ENCODE measurements at regions not wholly inside any gene's neighbourhood (a gene's known extent, or its start where the extent isn't known, plus 50 kb on each side); places are given as distances from the start of the nearest gene placed in this dataset.

DNA sequence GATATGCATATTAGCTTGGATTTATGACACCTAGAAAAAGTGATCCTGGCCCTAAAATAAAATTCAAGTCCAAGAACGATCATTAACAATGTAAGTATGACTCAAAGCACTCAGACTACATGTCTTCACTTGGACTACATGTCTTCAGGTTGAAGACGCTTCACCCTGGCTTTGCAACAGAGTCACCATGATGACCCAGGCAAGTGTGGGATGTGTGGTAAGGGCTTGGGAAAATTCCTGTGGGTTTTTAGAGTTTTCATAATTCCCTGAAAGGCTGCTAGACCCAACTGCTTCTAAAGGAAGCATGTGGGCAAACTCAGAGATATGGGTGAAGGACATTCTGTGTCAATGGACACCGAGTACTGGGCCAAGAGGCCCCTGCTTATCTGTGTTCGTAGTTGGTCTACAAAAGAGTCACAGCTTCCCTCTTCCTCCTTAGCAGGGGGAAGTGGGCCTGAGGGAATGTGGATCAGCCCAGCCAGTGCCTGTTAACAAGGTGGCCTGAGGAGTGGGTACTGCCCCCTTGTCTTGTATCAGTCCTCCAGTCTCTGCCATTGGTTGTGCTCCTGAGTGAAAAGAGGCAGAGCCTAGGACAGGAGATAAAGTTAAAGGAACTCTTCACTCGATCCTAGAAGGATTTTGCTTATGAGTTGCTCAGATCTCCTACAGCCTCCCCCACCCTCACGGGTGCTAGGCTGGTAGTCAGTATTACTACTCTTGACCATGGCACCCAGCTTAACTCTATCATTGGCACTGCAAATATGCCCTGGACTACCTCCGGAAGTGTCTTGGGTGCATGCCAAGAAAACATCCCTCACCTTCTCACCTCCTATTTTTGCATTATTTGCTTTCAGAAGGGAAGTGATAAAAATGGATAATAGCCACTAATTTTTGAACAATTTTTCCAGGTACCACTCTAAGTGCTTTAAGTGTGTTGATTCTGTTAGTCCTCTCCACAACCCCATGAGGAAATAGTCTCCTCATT is 406.3 kb downstream of the COG6 start:
- no peak for TF ChIP-seq EZH2 (IDR thresholded peaks at IDR 0.05; ENCODE audit: insufficient read depth, low read length)
- TF ChIP-seq, protein P1, sequence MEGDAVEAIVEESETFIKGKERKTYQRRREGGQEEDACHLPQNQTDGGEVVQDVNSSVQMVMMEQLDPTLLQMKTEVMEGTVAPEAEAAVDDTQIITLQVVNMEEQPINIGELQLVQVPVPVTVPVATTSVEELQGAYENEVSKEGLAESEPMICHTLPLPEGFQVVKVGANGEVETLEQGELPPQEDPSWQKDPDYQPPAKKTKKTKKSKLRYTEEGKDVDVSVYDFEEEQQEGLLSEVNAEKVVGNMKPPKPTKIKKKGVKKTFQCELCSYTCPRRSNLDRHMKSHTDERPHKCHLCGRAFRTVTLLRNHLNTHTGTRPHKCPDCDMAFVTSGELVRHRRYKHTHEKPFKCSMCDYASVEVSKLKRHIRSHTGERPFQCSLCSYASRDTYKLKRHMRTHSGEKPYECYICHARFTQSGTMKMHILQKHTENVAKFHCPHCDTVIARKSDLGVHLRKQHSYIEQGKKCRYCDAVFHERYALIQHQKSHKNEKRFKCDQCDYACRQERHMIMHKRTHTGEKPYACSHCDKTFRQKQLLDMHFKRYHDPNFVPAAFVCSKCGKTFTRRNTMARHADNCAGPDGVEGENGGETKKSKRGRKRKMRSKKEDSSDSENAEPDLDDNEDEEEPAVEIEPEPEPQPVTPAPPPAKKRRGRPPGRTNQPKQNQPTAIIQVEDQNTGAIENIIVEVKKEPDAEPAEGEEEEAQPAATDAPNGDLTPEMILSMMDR (IDR thresholded peaks at IDR 0.05; ENCODE audit: insufficient read depth, low read depth, low read length) = no peak

All from astrocyte (in vitro differentiated cells and primary cell).